ENCODE measurements at regions not wholly inside any gene's neighbourhood (a gene's known extent, or its start where the extent isn't known, plus 50 kb on each side); places are given as distances from the start of the nearest gene placed in this dataset.
"Not testable (repeated sequence)": the region's sequence is repeated elsewhere in the genome, so short reads cannot be mapped to it uniquely, and the experiment has no call there.

DNA sequence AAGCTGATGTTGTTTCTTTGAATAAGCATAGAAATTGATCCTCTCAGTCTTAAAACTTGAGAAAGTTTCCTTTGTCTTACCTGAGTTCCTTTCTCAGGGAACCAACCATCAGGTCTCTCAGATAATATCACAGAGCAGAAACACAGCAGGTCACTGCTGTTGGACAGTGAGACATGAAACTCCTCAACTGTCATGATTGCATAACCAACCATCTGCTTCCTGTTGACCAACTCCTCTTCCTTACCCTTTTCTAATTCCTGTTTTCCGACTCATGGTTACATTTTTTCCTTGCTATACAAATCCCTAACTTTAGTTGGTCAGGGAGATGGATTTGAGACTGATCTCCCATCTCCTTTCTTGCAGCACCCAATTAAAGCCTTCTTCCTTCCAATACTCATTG lies 845.3 kb downstream of the FAM181B start:
- DNase-seq (ENCODE audit: low read depth), result no peak

DNA sequence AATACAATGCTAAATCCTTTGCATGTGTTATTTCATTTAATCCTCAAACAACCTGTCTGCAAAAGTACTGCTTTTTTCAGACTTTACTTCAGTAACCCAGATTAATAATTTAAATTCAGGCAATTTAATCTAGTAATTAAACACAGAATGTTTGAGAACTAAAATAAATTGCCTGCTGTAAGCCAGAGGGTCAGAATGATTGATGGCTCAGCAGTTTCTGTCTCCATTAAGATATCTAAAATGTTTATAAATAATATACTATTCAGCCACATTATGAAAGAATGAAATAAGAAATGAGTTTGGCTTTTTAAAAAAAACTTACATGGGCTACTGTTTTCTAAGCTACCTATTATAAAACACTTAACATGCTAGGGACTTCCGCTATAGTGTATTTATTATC lies 846.0 kb downstream of the FAM181B start:
- DNase-seq (ENCODE audit: low read depth), result no peak

DNA sequence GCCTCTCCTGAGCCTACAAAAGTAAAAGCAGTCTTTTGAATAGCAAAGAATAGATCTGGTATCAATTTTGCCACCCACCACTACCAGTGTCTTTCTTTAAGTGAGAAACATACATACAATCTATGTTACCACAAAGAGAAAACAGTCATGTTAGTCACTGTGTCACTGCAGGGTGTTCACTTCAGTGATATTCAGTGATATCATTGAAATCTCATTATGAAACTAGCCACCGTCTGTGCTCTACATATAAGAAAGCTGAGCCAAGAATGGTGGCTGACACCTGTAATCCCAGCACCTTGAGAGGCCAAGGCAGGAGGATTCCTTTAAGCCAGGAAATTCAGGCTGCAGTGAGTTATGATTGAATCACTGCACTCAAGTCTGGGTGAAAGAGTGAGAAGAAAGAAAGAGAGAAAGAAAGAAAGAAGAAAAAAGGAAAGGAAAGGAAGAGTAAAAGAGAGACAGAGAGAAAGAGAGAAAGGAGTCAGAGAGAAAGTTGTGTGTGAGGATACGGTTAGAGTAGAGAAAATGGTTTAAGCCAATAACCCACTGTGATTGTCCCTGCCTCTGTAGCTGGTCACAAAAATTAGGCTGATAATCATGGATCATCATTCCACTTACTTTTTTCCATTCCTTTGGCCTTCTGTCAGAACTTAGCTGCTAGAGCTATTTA lies 847.1 kb downstream of the FAM181B start:
- no peak for DNase-seq (ENCODE audit: low read depth)

DNA sequence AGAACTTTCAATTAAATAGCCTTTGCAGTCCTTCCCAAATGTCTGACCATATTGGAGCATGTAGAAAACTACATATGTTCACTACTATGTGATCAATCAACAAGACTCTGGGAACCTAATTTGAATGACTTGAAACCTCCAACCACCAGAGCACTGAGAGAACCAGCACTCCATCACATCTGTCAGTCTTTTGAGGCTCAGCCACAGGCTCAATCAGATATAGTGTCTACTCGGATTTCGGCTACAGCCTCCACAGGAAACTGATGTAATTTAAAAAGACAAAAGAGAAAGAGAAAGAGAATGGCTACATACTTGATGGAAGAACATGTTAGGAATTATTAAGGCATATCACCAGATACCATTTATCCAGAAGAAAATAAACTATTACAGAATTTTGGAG lies 859.0 kb downstream of the FAM181B start:
- DNase-seq (ENCODE audit: low read depth), result no peak

DNA sequence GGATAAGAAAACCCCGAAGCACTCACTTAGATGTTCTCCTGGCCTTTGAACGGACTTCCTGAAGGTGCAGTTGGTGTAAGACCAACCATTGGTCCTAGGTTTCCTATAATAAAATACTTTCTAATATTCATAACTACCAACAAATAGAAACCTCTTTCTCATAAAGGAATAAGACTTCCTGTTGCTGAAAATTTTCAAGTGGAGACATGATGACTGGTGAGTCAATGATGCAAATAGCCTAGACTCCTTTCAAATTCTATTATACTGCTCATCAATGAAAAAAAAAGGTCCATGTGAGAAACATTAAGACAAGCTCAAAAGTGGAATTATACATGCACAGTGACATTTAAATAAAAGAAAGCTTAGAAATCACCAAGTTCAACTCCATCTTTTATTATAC lies 862.8 kb downstream of the FAM181B start:
- DNase-seq (ENCODE audit: low read depth), result no peak

- DNase-seq (ENCODE audit: low read depth), result no peak
These were observed 863.6 kb downstream of the FAM181B start for GRCh38 chr11:81870066-81870412.

- peak; percentile 76 for DNase-seq (ENCODE audit: low read depth)
These were observed 864.2 kb downstream of the FAM181B start for GRCh38 chr11:81869351-81870065.

DNA sequence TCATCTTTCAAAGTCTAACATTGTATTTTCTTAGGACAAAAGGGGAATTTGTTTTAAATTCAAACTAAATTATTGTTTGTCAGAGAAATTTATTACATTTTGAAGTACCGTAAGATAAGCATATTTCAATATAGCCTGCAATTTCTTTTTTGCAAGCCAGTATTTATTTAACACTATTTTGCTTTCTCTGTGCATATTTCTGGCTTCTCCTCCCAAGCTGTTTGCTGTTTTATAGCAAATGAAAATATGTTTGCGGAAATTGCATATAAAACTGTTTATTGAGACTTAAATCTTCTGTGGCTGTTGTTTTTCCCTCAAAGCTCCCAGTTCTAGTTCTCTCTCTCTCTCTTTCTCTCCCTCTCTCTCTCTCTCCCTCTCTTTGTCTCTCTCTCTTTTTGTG lies 866.8 kb downstream of the FAM181B start:
- no peak for DNase-seq (ENCODE audit: low read depth)

DNA sequence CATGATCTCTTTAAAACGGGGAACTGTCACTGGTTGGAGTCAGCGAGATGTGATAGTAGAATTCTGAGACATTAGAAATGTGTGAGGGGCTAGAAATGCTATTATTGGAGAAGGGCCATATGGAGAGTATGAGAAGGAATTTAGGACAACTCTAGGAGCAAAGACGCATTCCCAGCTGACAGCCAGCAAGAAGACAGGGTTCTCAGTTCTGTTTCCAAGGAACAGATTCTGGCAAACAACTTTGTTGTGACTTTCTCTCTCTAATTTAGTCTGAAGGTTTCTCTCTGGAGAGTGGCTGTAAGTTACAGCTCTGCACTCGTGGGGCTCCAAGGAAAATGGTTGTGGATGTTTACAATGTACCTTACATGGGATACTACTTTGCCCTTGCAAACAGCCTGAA lies 876.3 kb downstream of the FAM181B start:
- no peak for DNase-seq (ENCODE audit: low read depth)

GRCh38 chr11:81853791-81854190 lies 879.9 kb downstream of the FAM181B start:
- DNase-seq (ENCODE audit: low read depth), result no peak

DNA sequence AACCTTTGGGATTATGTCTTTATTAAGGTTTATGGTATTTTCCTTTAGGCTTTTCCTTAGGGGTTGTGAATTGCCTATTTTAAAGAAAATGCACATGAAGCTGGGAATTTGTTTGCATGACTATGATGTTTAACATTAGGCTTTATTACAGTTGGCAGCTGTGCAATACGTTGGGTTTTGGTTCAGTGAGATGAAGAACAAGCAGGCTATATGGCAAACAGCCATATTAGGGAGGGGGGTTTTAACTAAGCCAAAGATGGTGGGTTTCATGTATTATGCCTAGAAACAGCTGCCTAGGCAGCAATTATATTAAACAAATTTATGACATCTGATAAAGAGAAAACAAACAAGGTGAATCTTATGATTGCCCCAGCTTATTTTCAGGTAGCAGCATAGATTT lies 880.8 kb downstream of the FAM181B start:
- DNase-seq (ENCODE audit: low read depth), result no peak

DNA sequence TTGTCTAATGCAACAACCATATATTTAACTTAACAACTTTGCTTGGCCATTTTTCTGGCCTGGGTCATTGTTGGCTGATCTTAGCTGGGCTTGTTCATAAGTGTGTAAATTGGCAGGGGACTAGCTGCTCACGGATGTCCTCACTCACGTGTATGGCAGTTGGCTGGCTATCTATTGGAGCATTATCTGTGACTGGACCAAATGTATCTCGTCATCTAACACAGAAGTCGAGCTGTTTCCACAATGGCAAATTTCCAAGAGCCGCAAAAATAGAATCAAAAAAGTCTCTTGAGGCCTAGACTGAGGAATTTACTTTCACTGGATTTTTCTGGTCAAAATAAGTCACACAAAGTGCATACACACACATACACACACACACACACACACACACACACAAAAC lies 893.3 kb downstream of the FAM181B start:
- no peak for DNase-seq (ENCODE audit: low read depth)

GRCh38 chr11:81839976-81840375 lies 893.7 kb downstream of the FAM181B start:
- DNase-seq (ENCODE audit: low read depth), result no peak

DNA sequence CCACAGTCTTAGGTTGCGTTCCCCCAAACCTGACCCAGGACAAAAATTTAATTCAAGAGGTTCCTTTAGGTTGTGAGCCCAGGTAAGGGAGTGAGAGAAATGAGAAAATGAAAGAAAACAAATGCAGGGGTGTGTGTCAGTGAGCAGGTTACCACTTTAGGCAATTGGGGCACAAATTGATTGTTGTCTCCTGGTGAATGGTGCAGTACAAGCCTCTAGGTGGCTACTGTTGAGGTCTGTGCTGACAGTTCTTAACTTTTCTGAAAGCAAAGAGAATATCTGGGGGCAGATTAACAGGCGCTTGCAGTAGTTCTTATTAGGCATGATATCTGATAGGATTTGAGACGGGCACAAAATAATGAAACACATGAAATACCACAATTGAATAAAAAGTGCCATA lies 894.6 kb downstream of the FAM181B start:
- no peak for DNase-seq (ENCODE audit: low read depth)

GRCh38 chr11:81829976-81830375 lies 903.7 kb downstream of the FAM181B start:
- DNase-seq (ENCODE audit: low read depth), result no peak

GRCh38 chr11:81825346-81825745 lies 908.3 kb downstream of the FAM181B start:
- no peak for DNase-seq (ENCODE audit: low read depth)

- DNase-seq (ENCODE audit: low read depth), result no peak
These were observed 914.2 kb downstream of the FAM181B start for GRCh38 chr11:81819462-81819861.

DNA sequence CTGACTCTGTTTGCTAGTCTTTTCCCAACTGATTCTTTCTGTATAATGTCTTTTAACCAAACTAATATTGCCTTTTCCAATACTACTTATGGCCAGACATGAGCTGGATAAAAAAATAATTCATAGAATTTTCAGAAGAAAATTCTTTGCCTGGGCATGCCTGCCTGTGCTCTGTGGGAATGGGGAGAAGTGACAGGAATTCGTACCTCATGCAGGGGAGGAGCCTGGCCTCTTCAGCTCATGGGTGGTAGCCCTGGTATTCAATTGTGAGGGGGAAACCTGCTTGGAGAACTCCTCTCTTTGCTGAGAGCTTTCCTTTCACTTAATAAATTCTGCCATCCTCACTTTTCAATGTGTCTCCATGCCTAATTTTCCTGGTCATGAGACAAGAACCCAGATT lies 928.8 kb downstream of the FAM181B start:
- no peak for DNase-seq (ENCODE audit: low read depth)

- no peak for DNase-seq (ENCODE audit: low read depth)
These were observed 931.1 kb downstream of the FAM181B start for GRCh38 chr11:81802591-81802990.

DNA sequence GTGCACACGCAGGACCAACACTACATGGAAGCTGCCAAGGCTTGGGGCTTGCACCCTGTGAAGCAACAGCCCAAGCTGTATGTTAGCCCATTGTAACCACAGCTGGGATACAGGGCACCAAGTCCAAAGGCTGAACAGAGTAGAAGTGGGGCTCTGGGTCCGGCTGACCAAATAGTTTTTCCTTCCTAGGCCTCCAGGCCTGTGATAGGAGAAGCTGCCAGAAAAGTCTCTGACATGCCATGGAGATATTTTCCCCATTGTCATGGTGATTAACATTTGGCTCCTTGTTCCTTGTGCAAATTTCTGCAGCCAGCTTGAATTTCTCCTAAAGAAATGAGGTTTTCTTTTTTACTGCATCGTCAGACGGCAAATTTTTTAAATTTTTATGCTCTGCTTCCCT lies 941.2 kb downstream of the FAM181B start:
- DNase-seq (ENCODE audit: low read depth), result no peak

DNA sequence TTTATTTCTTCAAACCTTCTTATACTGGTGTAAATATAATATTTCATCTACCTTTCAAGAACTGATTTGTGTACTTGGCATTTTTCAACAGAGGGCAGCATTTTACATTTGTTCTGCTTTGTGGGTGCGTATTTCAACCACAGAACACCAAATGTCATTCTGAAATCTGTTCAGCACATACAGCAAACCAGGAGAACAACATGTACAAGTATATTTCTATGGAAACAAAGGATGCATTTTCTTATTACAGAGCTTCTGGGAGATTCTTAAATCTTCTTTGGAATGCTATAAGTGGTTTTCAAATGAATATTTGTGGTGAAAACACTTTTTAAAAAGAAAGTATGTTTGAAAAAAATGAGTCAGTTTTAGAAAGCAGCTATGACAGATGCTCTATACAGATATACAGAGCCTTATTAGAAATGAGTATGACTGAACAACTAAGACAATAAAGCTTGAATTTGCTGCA lies 946.0 kb downstream of the FAM181B start:
- DNase-seq (ENCODE audit: low read depth), result no peak

- DNase-seq (ENCODE audit: low read depth), result no peak
These were observed 961.5 kb downstream of the FAM181B start for GRCh38 chr11:81772166-81772565.

DNA sequence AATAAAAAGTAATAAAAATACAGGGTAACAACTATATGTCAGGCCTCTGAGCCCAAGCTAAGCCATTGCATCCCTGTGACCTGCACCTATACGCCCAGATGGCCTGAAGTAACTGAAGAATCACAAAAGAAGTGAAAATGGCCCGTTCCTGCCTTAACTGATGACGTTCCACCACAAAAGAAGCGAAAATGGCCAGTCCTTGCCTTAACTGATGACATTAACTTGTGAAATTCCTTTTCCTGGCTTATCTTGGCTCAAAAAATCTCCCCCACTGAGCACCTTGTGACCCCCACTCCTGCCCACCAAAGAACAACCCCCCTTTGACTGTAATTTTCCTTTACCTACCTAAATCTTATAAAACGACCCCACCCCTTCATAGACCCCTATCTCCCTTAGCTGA lies 963.8 kb downstream of the FAM181B start:
- not testable (repeated sequence) for DNase-seq (ENCODE audit: low read depth)

All from CMK (cell line).